WTC11 (cell line): ENCODE measurements at regions not wholly inside any gene's neighbourhood (a gene's known extent, or its start where the extent isn't known, plus 50 kb on each side); places are given as distances from the start of the nearest gene placed in this dataset.

Experiments
- CTCF ChIP-seq: fragments of 200-600 bp; IDR thresholded peaks from 2 replicates; pipeline ENCODE4 v1.8.0; 2022; ENCODE audit warnings: antibody characterized with exemption
- HMGXB4 ChIP-seq: sonication (generic); formaldehyde crosslinking; IDR thresholded peaks from 2 replicates; pipeline ENCODE4 v1.8.1; 2023; ENCODE audit warnings: mild to moderate bottlenecking, moderate library complexity, missing genetic modification reagents
- ZNF671 ChIP-seq: fragments of 250-450 bp; sonication (Bioruptor Pico); IDR thresholded peaks from 2 replicates; pipeline ENCODE4 v1.8.0; 2021; ENCODE audit warnings: mild to moderate bottlenecking

- TF ChIP-seq CTCF: no peak
- no peak for TF ChIP-seq ZNF671 (CRISPR knock-in tag)
- no peak for TF ChIP-seq HMGXB4
Observed at GRCh38 chr6:93549868-93550267, 130.5 kb upstream of the EPHA7 start.
